ENCODE measurements at regions not wholly inside any gene's neighbourhood (a gene's known extent, or its start where the extent isn't known, plus 50 kb on each side); places are given as distances from the start of the nearest gene placed in this dataset.

GRCh38 chr2:217225596-217225995 lies 365.7 kb upstream of the TNP1 start:
- no peak overlapping the region for H2AFZ ChIP-seq (ENCODE audit: low read depth, low read length)
- H3K4me3 ChIP-seq (ENCODE audit: low read length) = no peak overlapping the region
- H3K27me3 ChIP-seq (ENCODE audit: insufficient read depth, low read length) = no peaks in the 10 kb centered on the region
- H3K4me1 ChIP-seq (ENCODE audit: insufficient read depth, low read length) = peaks cover 10% of the 10 kb centered on the region
- no peaks in the 10 kb centered on the region for H3K9me3 ChIP-seq (ENCODE audit: low read length)
- H3K36me3 ChIP-seq (ENCODE audit: insufficient read depth, low read length) = no peaks in the 10 kb centered on the region

- no peaks in the 10 kb centered on the region for H3K36me3 ChIP-seq (ENCODE audit: insufficient read depth, low read length)
- no peaks in the 10 kb centered on the region for H3K9me3 ChIP-seq (ENCODE audit: low read length)
- no peak overlapping the region for H2AFZ ChIP-seq (ENCODE audit: low read depth, low read length)
- no peaks in the 10 kb centered on the region for H3K27me3 ChIP-seq (ENCODE audit: insufficient read depth, low read length)
- H3K4me3 ChIP-seq (ENCODE audit: low read length) = no peak overlapping the region
- peaks cover 7% of the 10 kb centered on the region for H3K4me1 ChIP-seq (ENCODE audit: insufficient read depth, low read length)
Observed at GRCh38 chr2:217223222-217223930, 363.5 kb upstream of the TNP1 start.

DNA sequence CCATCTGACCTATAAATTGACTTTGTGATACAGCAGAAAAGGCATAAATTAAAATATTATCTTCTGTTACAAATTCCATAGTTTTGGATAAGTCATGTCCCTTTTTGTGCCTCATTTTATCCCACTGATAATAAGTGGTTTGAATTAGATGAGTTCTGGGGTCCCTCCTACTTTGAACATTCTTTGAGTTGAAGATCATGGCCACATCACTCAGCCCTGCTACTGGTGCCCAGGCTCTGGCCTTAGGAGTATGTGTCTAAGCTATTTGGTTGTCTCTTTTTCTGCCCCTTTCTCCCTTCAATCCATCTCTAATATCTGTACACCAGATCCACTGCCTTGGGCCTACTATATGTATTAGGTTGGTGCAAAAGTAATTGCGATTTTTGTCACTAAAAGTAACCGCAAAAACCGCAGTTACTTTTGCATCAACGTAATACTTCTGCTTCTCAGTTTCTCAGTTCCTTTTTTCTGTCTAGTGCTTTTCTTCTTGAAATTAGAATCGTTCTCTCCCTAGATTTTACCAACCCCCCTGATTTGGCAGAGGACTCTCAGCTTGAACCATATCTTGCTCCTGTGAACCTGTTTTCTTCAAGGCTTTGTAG lies 362.5 kb upstream of the TNP1 start:
- H3K4me3 ChIP-seq (ENCODE audit: low read length) = no peak overlapping the region
- H3K4me1 ChIP-seq (ENCODE audit: insufficient read depth, low read length) = no peaks in the 10 kb centered on the region
- no peaks in the 10 kb centered on the region for H3K9me3 ChIP-seq (ENCODE audit: low read length)
- H3K36me3 ChIP-seq (ENCODE audit: insufficient read depth, low read length) = no peaks in the 10 kb centered on the region
- no peaks in the 10 kb centered on the region for H3K27me3 ChIP-seq (ENCODE audit: insufficient read depth, low read length)
- H2AFZ ChIP-seq (ENCODE audit: low read depth, low read length) = no peak overlapping the region

- no peaks in the 10 kb centered on the region for H3K27me3 ChIP-seq (ENCODE audit: insufficient read depth, low read length)
- H3K4me1 ChIP-seq (ENCODE audit: insufficient read depth, low read length) = no peaks in the 10 kb centered on the region
- no peaks in the 10 kb centered on the region for H3K36me3 ChIP-seq (ENCODE audit: insufficient read depth, low read length)
- no peaks in the 10 kb centered on the region for H3K9me3 ChIP-seq (ENCODE audit: low read length)
- no peak overlapping the region for H2AFZ ChIP-seq (ENCODE audit: low read depth, low read length)
- H3K4me3 ChIP-seq (ENCODE audit: low read length) = no peak overlapping the region
Observed at GRCh38 chr2:217220228-217221013, 360.6 kb upstream of the TNP1 start.

- H3K27me3 ChIP-seq (ENCODE audit: insufficient read depth, low read length) = no peaks in the 10 kb centered on the region
- no peak overlapping the region for H3K4me3 ChIP-seq (ENCODE audit: low read length)
- H3K9me3 ChIP-seq (ENCODE audit: low read length) = no peaks in the 10 kb centered on the region
- no peaks in the 10 kb centered on the region for H3K36me3 ChIP-seq (ENCODE audit: insufficient read depth, low read length)
- no peak overlapping the region for H2AFZ ChIP-seq (ENCODE audit: low read depth, low read length)
- no peaks in the 10 kb centered on the region for H3K4me1 ChIP-seq (ENCODE audit: insufficient read depth, low read length)
Observed at GRCh38 chr2:217219164-217219520, 359.3 kb upstream of the TNP1 start.

DNA sequence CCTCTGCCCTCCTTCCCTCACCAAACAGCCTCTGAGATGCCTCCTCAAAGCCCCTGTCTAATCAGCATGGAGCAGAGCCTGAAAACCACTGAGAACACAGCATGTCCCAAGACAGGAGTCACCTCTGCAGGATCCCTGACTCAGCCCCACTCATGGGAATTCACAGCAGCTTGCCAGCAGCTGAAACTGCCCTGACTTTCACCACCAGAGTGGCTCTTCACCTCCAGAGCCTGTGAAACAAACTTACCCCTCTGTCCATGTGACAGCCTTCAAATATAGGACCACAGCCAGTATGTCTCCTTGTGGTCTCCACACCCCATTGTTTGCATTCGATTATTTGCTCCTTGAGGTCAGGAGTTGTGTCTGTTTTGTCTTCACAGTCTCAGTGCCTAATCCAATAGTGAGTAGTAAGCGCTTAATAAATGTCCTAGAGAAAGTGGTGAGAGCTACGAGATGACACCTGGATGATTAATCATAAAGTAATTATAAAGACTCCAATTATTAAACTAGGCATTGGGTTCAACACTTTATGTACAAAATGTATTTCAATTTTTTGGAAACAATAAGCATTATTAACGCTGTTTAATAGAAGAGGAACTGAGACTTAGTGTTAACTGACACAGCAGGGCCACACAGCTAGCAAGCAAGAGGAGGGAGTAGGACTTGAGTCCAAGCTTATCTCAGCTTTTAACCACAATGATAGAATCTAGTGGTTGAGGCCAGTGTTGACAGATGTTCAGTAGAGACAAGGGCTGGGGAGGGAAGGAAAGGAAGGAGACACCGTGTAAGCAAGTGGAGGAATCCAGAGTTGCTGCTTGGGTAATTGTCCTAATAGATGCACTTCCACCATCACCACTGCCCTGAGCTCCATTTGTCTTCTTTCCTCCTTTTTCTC lies 358.7 kb upstream of the TNP1 start:
- Histone ChIP-seq H3K4me3 (ENCODE audit: low read length) (no peak overlapping the region), H2AFZ (ENCODE audit: low read depth, low read length) (no peak overlapping the region), H3K27me3 (ENCODE audit: insufficient read depth, low read length) (no peaks in the 10 kb centered on the region), H3K36me3 (ENCODE audit: insufficient read depth, low read length) (no peaks in the 10 kb centered on the region), H3K9me3 (ENCODE audit: low read length) (no peaks in the 10 kb centered on the region), H3K4me1 (ENCODE audit: insufficient read depth, low read length) (no peaks in the 10 kb centered on the region)

GRCh38 chr2:217216982-217217381 lies 357.1 kb upstream of the TNP1 start:
- Histone ChIP-seq H3K4me3 (ENCODE audit: low read length) (no peak overlapping the region), H3K27me3 (ENCODE audit: insufficient read depth, low read length) (no peaks in the 10 kb centered on the region), H2AFZ (ENCODE audit: low read depth, low read length) (no peak overlapping the region), H3K36me3 (ENCODE audit: insufficient read depth, low read length) (no peaks in the 10 kb centered on the region), H3K4me1 (ENCODE audit: insufficient read depth, low read length) (no peaks in the 10 kb centered on the region), H3K9me3 (ENCODE audit: low read length) (no peaks in the 10 kb centered on the region)

- Histone ChIP-seq H2AFZ (ENCODE audit: low read depth, low read length) (no peak overlapping the region), H3K9me3 (ENCODE audit: low read length) (no peaks in the 10 kb centered on the region), H3K36me3 (ENCODE audit: insufficient read depth, low read length) (no peaks in the 10 kb centered on the region), H3K27me3 (ENCODE audit: insufficient read depth, low read length) (no peaks in the 10 kb centered on the region), H3K4me1 (ENCODE audit: insufficient read depth, low read length) (no peaks in the 10 kb centered on the region), H3K4me3 (ENCODE audit: low read length) (no peak overlapping the region)
Observed at GRCh38 chr2:217216316-217216715, 356.5 kb upstream of the TNP1 start.

- no peak overlapping the region for H2AFZ ChIP-seq (ENCODE audit: low read depth, low read length)
- H3K4me1 ChIP-seq (ENCODE audit: insufficient read depth, low read length) = no peaks in the 10 kb centered on the region
- H3K9me3 ChIP-seq (ENCODE audit: low read length) = no peaks in the 10 kb centered on the region
Observed at GRCh38 chr2:217215877-217216276, 356.0 kb upstream of the TNP1 start.

GRCh38 chr2:217208867-217209266 lies 349.0 kb upstream of the TNP1 start:
- H3K9me3 ChIP-seq (ENCODE audit: low read length) = no peaks in the 10 kb centered on the region
- no peaks in the 10 kb centered on the region for H3K4me1 ChIP-seq (ENCODE audit: insufficient read depth, low read length)
- no peak overlapping the region for H2AFZ ChIP-seq (ENCODE audit: low read depth, low read length)
- no peaks in the 10 kb centered on the region for H3K36me3 ChIP-seq (ENCODE audit: insufficient read depth, low read length)
- H3K27me3 ChIP-seq (ENCODE audit: insufficient read depth, low read length) = no peaks in the 10 kb centered on the region
- no peak overlapping the region for H3K4me3 ChIP-seq (ENCODE audit: low read length)

More at GRCh38 chr2:217215877-217216276, 356.0 kb upstream of the TNP1 start:
- Histone ChIP-seq H3K36me3 (ENCODE audit: insufficient read depth, low read length) (no peaks in the 10 kb centered on the region), H3K4me3 (ENCODE audit: low read length) (no peak overlapping the region), H3K27me3 (ENCODE audit: insufficient read depth, low read length) (no peaks in the 10 kb centered on the region)

DNA sequence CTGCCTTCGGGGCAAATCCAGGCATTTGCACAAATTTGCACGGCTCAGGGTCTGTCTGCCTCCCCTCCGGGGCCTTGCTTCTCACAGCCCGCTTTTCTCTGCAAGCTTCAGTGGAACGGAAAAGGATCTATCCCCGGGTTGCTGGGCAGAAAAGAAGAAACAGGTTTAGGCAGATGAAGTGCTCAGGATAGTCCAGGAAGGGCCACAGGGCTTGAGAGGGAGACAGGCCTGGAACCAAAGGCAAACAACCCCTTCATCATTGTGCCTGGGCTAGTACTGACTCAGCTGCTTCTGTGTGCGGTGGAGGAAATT lies 347.8 kb upstream of the TNP1 start:
- Histone ChIP-seq H3K9me3 (ENCODE audit: low read length) (peaks cover 2% of the 10 kb centered on the region), H3K27me3 (ENCODE audit: insufficient read depth, low read length) (no peaks in the 10 kb centered on the region), H2AFZ (ENCODE audit: low read depth, low read length) (no peak overlapping the region), H3K4me3 (ENCODE audit: low read length) (no peak overlapping the region), H3K4me1 (ENCODE audit: insufficient read depth, low read length) (no peaks in the 10 kb centered on the region), H3K36me3 (ENCODE audit: insufficient read depth, low read length) (no peaks in the 10 kb centered on the region)

DNA sequence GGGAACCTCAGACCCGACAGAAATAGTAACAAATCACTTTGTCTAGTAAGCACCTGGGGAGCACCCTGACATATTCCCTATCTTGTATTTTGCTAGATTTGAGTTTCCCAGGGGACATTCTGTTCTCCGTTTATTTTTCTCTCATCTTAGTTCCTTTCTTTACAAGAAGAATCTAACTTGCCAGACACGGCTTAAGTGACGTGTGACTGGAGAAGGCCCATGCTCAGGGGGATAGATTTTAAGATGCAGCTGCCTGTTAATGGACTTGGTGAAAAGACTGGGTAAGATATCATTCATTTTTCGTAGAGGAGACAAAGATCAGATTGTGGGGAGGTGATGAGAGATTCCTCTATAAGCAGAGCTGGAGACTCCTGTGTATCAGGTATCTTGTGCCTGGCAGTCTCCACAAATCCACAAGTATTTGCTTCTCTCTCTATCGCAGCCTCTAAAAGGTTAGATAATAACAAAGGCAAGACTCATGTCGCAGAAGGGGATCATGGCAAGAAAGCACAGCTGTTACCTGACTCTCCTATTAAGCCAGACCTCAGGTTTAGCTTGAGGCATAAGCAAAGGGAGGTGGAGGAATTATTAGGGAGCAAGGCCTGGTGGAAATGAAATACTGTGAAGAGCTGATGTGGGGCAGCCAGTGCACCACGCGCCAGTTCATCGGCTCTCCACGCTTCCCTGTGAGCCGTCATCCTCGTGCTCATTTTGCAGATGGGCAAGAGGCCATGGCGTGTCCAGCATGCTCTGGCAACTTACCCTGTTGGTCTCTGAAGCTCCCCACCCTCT lies 347.2 kb upstream of the TNP1 start:
- Histone ChIP-seq H3K4me3 (ENCODE audit: low read length) (no peak overlapping the region), H3K27me3 (ENCODE audit: insufficient read depth, low read length) (no peaks in the 10 kb centered on the region), H2AFZ (ENCODE audit: low read depth, low read length) (no peak overlapping the region), H3K36me3 (ENCODE audit: insufficient read depth, low read length) (no peaks in the 10 kb centered on the region), H3K9me3 (ENCODE audit: low read length) (peaks cover 2% of the 10 kb centered on the region), H3K4me1 (ENCODE audit: insufficient read depth, low read length) (no peaks in the 10 kb centered on the region)
